ENCODE measurements at regions not wholly inside any gene's neighbourhood (a gene's known extent, or its start where the extent isn't known, plus 50 kb on each side); places are given as distances from the start of the nearest gene placed in this dataset.

DNA sequence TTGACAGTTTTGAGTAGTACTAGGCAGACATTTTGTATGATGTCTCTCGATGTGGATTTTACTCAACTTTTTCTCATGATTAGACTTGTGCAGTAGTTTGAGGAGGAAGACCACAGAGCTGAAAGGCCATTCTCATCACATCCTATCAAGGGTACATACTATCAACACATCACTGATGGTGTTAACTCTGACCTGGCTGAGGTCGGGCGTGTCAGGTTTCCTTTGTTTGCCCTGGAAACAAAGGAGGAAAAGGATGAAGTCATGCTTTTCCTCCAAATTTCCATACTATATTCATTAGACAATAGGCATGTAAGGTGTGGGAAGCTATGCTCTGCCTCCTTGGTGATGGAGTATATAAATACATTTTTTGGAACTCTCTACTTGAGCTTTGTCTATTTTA lies 211.1 kb downstream of the DSEL start:
- Histone ChIP-seq H3K27me3 (ENCODE audit: control insufficient read depth, insufficient read depth, low read length) (no peaks in the 10 kb centered on the region), H3K36me3 (ENCODE audit: control insufficient read depth, insufficient read depth, low read length) (no peaks in the 10 kb centered on the region), H3K9me3 (ENCODE audit: control insufficient read depth, insufficient read depth, low read length) (peaks cover 5% of the 10 kb centered on the region), H3K4me1 (ENCODE audit: control insufficient read depth, insufficient read depth, low read length) (no peaks in the 10 kb centered on the region), H3K4me3 (ENCODE audit: low read length) (no peak overlapping the region), H3K27ac (ENCODE audit: low read length) (no peak overlapping the region)
- peaks cover 2 to 3% of the 10 kb centered on the region in 2 donors for H3K9me3 Mint-ChIP-seq
- H3K4me1 Mint-ChIP-seq, result peaks cover 0 to 8% of the 10 kb centered on the region in 2 donors
- TF ChIP-seq, protein P1, sequence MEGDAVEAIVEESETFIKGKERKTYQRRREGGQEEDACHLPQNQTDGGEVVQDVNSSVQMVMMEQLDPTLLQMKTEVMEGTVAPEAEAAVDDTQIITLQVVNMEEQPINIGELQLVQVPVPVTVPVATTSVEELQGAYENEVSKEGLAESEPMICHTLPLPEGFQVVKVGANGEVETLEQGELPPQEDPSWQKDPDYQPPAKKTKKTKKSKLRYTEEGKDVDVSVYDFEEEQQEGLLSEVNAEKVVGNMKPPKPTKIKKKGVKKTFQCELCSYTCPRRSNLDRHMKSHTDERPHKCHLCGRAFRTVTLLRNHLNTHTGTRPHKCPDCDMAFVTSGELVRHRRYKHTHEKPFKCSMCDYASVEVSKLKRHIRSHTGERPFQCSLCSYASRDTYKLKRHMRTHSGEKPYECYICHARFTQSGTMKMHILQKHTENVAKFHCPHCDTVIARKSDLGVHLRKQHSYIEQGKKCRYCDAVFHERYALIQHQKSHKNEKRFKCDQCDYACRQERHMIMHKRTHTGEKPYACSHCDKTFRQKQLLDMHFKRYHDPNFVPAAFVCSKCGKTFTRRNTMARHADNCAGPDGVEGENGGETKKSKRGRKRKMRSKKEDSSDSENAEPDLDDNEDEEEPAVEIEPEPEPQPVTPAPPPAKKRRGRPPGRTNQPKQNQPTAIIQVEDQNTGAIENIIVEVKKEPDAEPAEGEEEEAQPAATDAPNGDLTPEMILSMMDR (IDR thresholded peaks at IDR 0.05), result no peak
- H3K27ac Mint-ChIP-seq, result no peak overlapping the region
- no peak for DNase-seq
- H3K36me3 Mint-ChIP-seq, result no peaks in the 10 kb centered on the region
- intact Hi-C loops (cut with micrococcal nuclease), result no loop called here
- WGBS (ENCODE audit: insufficient coverage), result 93% methylated on average over 3 of the region's 3 CpGs
- no peak overlapping the region for H3K4me3 Mint-ChIP-seq
- ATAC-seq, result no peak
- no peaks in the 10 kb centered on the region for H3K27me3 Mint-ChIP-seq (ENCODE audit: low read depth in 2 of 2)

DNA sequence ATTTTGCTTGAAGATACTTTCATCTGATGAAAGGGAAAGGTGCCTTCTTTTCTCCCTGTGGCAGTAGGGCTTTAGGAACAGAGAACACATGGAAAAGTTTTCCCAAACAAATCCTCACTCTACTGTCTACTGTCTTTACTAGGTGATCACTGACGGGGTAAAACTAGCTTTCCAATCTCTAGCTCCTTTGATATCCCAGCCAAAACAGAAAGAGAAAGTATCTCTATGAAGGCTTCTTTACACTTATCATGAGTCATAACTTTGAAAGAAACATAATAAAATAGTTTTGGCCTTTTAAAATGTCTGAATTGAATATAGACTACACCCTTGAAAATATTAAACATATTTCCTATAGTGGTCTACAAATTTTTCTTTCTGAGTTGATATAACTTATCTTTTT lies 214.5 kb downstream of the DSEL start:
- TF ChIP-seq, protein P1 (IDR thresholded peaks at IDR 0.05), result no peak
- DNase-seq (peak in 1 of 2 donors; percentile 9), ATAC-seq (peak in 1 of 3 donors; percentile 31)
- Mint-ChIP-seq H3K9me3 (peaks cover 3% of the 10 kb centered on the region in 2 donors), H3K4me3 (no peak overlapping the region), H3K27ac (peak overlapping the region in 1 of 2 donors; percentile 23), H3K36me3 (no peaks in the 10 kb centered on the region), H3K4me1 (peaks cover 0 to 8% of the 10 kb centered on the region in 2 donors), H3K27me3 (ENCODE audit: low read depth in 2 of 2) (no peaks in the 10 kb centered on the region)
- H3K4me3 ChIP-seq (ENCODE audit: low read length), result no peak overlapping the region
- no peaks in the 10 kb centered on the region for H3K36me3 ChIP-seq (ENCODE audit: control insufficient read depth, insufficient read depth, low read length)
- 100% methylated on average over 1 of the region's 1 CpG for WGBS (ENCODE audit: insufficient coverage)
- H3K4me1 ChIP-seq (ENCODE audit: control insufficient read depth, insufficient read depth, low read length), result no peaks in the 10 kb centered on the region
- H3K27ac ChIP-seq (ENCODE audit: low read length), result no peak overlapping the region
- intact Hi-C loops (cut with micrococcal nuclease), result loop anchor here (2.0 kb wide), 1 partner anchor 19 kb away; no protein-coding TSS in a partner anchor
- peaks cover 12% of the 10 kb centered on the region for H3K9me3 ChIP-seq (ENCODE audit: control insufficient read depth, insufficient read depth, low read length)
- no peaks in the 10 kb centered on the region for H3K27me3 ChIP-seq (ENCODE audit: control insufficient read depth, insufficient read depth, low read length)

DNA sequence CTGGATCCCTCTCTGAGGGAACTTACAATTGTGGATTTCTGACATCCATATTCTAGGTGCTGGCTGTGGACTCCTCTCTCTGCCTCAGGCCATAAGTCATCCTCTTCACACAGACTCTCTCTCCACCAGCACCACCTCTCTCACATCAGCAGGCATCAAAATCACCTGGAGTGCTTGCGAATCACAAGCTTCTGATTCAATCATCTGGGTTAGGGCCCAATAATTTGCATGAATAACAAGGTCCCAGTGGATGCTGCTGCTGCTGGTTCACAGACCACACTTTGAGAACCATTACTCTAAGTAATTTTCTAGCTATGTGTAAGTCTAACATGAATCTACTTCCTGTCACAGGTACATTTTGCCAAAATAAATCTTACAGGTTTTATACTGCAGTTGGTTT lies 214.9 kb downstream of the DSEL start:
- Histone ChIP-seq H3K4me3 (ENCODE audit: low read length) (no peak overlapping the region), H3K4me1 (ENCODE audit: control insufficient read depth, insufficient read depth, low read length) (no peaks in the 10 kb centered on the region), H3K27ac (ENCODE audit: low read length) (no peak overlapping the region), H3K36me3 (ENCODE audit: control insufficient read depth, insufficient read depth, low read length) (no peaks in the 10 kb centered on the region), H3K9me3 (ENCODE audit: control insufficient read depth, insufficient read depth, low read length) (peaks cover 12% of the 10 kb centered on the region), H3K27me3 (ENCODE audit: control insufficient read depth, insufficient read depth, low read length) (no peaks in the 10 kb centered on the region)
- peaks cover 0 to 8% of the 10 kb centered on the region in 2 donors for H3K4me1 Mint-ChIP-seq
- H3K27ac Mint-ChIP-seq, result peak overlapping the region in 1 of 2 donors; percentile 23
- DNase-seq (no peak), ATAC-seq (peak in 1 of 3 donors; percentile 18)
- no peak overlapping the region for H3K4me3 Mint-ChIP-seq
- no peaks in the 10 kb centered on the region for H3K27me3 Mint-ChIP-seq (ENCODE audit: low read depth in 2 of 2)
- 95% methylated on average over 1 of the region's 1 CpG for WGBS (ENCODE audit: insufficient coverage)
- H3K36me3 Mint-ChIP-seq, result no peaks in the 10 kb centered on the region
- peaks cover 3% of the 10 kb centered on the region in 2 donors for H3K9me3 Mint-ChIP-seq
- TF ChIP-seq, protein P1 (IDR thresholded peaks at IDR 0.05), result no peak
- intact Hi-C loops (cut with micrococcal nuclease), result no loop called here

DNA sequence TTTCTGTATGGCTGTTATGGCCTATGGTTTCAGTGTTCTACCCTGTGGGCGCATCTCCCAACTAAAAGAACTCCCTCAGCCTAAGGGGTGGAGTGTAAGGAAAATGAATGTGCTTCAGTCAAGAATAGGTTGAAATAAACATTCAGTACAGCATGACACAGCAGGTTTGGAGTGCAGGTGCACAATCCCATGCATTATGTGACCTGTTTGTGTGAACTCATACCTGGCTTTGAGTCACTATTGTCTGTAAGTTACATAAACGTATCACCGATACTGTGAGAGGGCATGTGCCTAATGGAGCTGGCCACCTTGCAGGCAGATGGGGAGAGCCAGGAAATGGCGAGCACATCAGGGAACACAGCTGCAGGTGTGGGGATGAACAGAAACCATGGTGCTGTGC lies 216.0 kb downstream of the DSEL start:
- TF ChIP-seq, protein P1 (IDR thresholded peaks at IDR 0.05), result no peak
- H3K9me3 Mint-ChIP-seq, result peaks cover 3% of the 10 kb centered on the region in 2 donors
- no peaks in the 10 kb centered on the region for H3K36me3 Mint-ChIP-seq
- ATAC-seq (no peak), DNase-seq (peak in 1 of 2 donors; percentile 52)
- Histone ChIP-seq H3K4me3 (ENCODE audit: low read length) (no peak overlapping the region), H3K27me3 (ENCODE audit: control insufficient read depth, insufficient read depth, low read length) (no peaks in the 10 kb centered on the region), H3K4me1 (ENCODE audit: control insufficient read depth, insufficient read depth, low read length) (no peaks in the 10 kb centered on the region), H3K27ac (ENCODE audit: low read length) (no peak overlapping the region), H3K9me3 (ENCODE audit: control insufficient read depth, insufficient read depth, low read length) (peaks cover 12% of the 10 kb centered on the region), H3K36me3 (ENCODE audit: control insufficient read depth, insufficient read depth, low read length) (no peaks in the 10 kb centered on the region)
- no peak overlapping the region for H3K27ac Mint-ChIP-seq
- WGBS (ENCODE audit: insufficient coverage), result 93% methylated on average over 3 of the region's 4 CpGs
- intact Hi-C loops (cut with micrococcal nuclease), result no loop called here
- H3K4me3 Mint-ChIP-seq, result no peak overlapping the region
- no peaks in the 10 kb centered on the region for H3K27me3 Mint-ChIP-seq (ENCODE audit: low read depth in 2 of 2)
- peaks cover 0 to 8% of the 10 kb centered on the region in 2 donors for H3K4me1 Mint-ChIP-seq

Measured in natural killer cell (primary cell).